Activated CD8-positive, alpha-beta T cell treated with anti-CD3 and anti-CD28 coated beads for 36 hours (primary cell): ENCODE measurements at regions not wholly inside any gene's neighbourhood (a gene's known extent, or its start where the extent isn't known, plus 50 kb on each side); places are given as distances from the start of the nearest gene placed in this dataset.

ENCODE experiments used
- ATAC-seq: fragments of 200-7000 bp; cut with Tn5 transposase; one replicate; pipeline ENCODE4 v1.10.0; 2021; ENCODE audit warnings: mild to moderate bottlenecking, moderate library complexity
- CTCF ChIA-PET: fragments of 350-600 bp; sonication (Branson Sonifier 250); formaldehyde crosslinking; loops from one replicate; lab custom pipeline; 2021; ENCODE audit warnings: antibody characterized with exemption; lab: Charles Lee
- POLR2A ChIA-PET: fragments of 350-600 bp; sonication (Branson Sonifier 250); formaldehyde crosslinking; loops from one replicate; lab custom pipeline; 2021; ENCODE audit warnings: antibody characterized with exemption; lab: Charles Lee
- DNase-seq: peaks from one replicate; pipeline ENCODE4 v3.0.0-alpha.2; 2020
- H3K27ac Mint-ChIP-seq: one replicate; pipeline ENCODE4 v1.8.0; 2021; ENCODE audit warnings: mild to moderate bottlenecking, mixed read lengths
- H3K27me3 Mint-ChIP-seq: one replicate; pipeline ENCODE4 v1.8.0; 2021; ENCODE audit warnings: mixed read lengths
- H3K36me3 Mint-ChIP-seq: one replicate; pipeline ENCODE4 v1.8.0; 2021; ENCODE audit warnings: low read depth, mixed read lengths
- H3K4me1 Mint-ChIP-seq: one replicate; pipeline ENCODE4 v1.8.0; 2021; ENCODE audit warnings: low read depth, mixed read lengths
- H3K4me3 Mint-ChIP-seq: one replicate; pipeline ENCODE4 v1.8.0; 2021; ENCODE audit warnings: mild to moderate bottlenecking, moderate library complexity, mixed read lengths
- H3K9me3 Mint-ChIP-seq: one replicate; pipeline ENCODE4 v1.8.0; 2021; ENCODE audit warnings: mixed read lengths
- CTCF ChIP-seq: fragments of 200-600 bp; IDR thresholded peaks from one replicate; pipeline ENCODE4 v1.8.0; 2022; ENCODE audit warnings: antibody characterized with exemption, mild to moderate bottlenecking
- intact Hi-C: fragments of 100-400 bp; cut with micrococcal nuclease; formaldehyde crosslinking; loops from one replicate; pipeline ENCODE4 v1.10.0; 2022

GRCh38 chr12:65647074-65647473 is 177.2 kb upstream of the HMGA2 start:
- CTCF ChIA-PET: no interaction called here
- intact Hi-C loops: no loop called here

GRCh38 chr12:65648461-65648860 is 175.8 kb upstream of the HMGA2 start:
- CTCF ChIA-PET: no interaction called here
- POLR2A ChIA-PET: no interaction called here
- Mint-ChIP-seq H3K27me3 (peaks cover 12% of the 10 kb centered on the region), H3K4me3 (no peak overlapping the region), H3K9me3 (peaks cover 2% of the 10 kb centered on the region), H3K4me1 (peaks cover 3% of the 10 kb centered on the region), H3K27ac (no peak overlapping the region), H3K36me3 (peaks cover 3% of the 10 kb centered on the region)
- TF ChIP-seq CTCF: no peak
- DNase-seq (no peak), ATAC-seq (no peak)
- intact Hi-C loops: no loop called here

More at GRCh38 chr12:65647074-65647473, 177.2 kb upstream of the HMGA2 start:
- DNase-seq (no peak), ATAC-seq (no peak)
- Mint-ChIP-seq H3K27ac (no peak overlapping the region), H3K36me3 (peaks cover 3% of the 10 kb centered on the region), H3K27me3 (peaks cover 7% of the 10 kb centered on the region), H3K9me3 (no peaks in the 10 kb centered on the region), H3K4me1 (peaks cover 3% of the 10 kb centered on the region), H3K4me3 (no peak overlapping the region)
- POLR2A ChIA-PET: interaction anchor here (0.6 to 1.0 kb wide), 2 partner anchors 42 to 970 kb away, joined by 3 read pairs; no protein-coding TSS in a partner anchor
- no peak for TF ChIP-seq CTCF

DNA sequence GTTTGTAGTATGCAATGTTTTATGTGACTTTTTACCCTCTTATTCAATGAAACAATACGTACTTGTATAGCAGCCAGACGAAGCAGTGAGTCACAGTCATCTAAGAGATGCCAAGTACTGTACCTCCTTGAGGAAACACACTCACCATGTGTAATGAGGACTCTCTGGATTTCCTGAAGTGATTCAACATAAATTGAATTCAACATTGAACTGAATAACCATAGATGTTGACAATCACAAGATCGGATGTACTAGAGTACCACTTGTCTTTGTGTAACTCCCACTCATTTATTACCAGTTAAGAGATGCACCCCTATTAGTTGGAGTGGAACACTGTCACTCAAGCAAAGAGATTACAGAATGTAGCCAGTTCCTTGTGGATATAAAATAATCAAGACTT is 175.2 kb upstream of the HMGA2 start:
- ChIA-PET POLR2A (no interaction called here), CTCF (no interaction called here)
- peaks cover 2% of the 10 kb centered on the region for H3K9me3 Mint-ChIP-seq
- intact Hi-C loops: no loop called here
- no peak for TF ChIP-seq CTCF
- H3K4me1 Mint-ChIP-seq: peaks cover 3% of the 10 kb centered on the region
- DNase-seq: no peak
- ATAC-seq: no peak
- H3K36me3 Mint-ChIP-seq: peaks cover 3% of the 10 kb centered on the region
- H3K27ac Mint-ChIP-seq: no peak overlapping the region
- H3K27me3 Mint-ChIP-seq: peaks cover 17% of the 10 kb centered on the region
- no peak overlapping the region for H3K4me3 Mint-ChIP-seq

DNA sequence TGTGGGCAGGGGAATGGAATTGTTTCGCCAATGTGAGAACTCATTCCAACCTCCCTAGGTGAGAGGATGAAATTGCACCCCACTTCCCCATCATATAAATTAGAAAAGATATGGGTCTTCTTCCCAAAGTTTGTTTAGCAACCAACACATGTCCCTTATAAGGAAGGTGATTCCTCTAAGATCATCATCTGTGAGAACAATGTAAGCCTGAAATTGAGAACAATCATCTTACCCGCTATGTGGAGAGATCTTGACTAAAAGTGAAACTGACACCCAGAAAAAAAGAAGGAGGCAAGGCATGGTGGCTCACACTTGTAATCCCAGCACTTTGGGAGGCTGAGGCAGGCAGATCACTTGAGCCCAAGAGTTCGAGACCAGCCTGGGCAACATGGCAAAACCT is 173.2 kb upstream of the HMGA2 start:
- ATAC-seq: no peak
- H3K4me3 Mint-ChIP-seq: no peak overlapping the region
- ChIA-PET CTCF (no interaction called here), POLR2A (interaction anchor here (0.6 kb wide), 1 partner anchor 247 kb away, joined by 3 read pairs; no protein-coding TSS in a partner anchor)
- DNase-seq: no peak
- H3K36me3 Mint-ChIP-seq: peaks cover 3% of the 10 kb centered on the region
- H3K4me1 Mint-ChIP-seq: peaks cover 8% of the 10 kb centered on the region
- H3K27ac Mint-ChIP-seq: no peak overlapping the region
- intact Hi-C loops: no loop called here
- peaks cover 24% of the 10 kb centered on the region for H3K27me3 Mint-ChIP-seq
- H3K9me3 Mint-ChIP-seq: peaks cover 2% of the 10 kb centered on the region
- TF ChIP-seq CTCF: no peak

- intact Hi-C loops: no loop called here
- peaks cover 3% of the 10 kb centered on the region for H3K36me3 Mint-ChIP-seq
- DNase-seq: no peak
These were observed 171.0 kb upstream of the HMGA2 start for GRCh38 chr12:65653321-65653720.

More at GRCh38 chr12:65653321-65653720, 171.0 kb upstream of the HMGA2 start:
- H3K27me3 Mint-ChIP-seq: peaks cover 24% of the 10 kb centered on the region
- no peak for ATAC-seq
- CTCF ChIA-PET: no interaction called here
- no peak overlapping the region for H3K27ac Mint-ChIP-seq
- TF ChIP-seq CTCF: no peak
- POLR2A ChIA-PET: no interaction called here
- H3K4me1 Mint-ChIP-seq: peaks cover 27% of the 10 kb centered on the region
- H3K4me3 Mint-ChIP-seq: no peak overlapping the region
- peaks cover 2% of the 10 kb centered on the region for H3K9me3 Mint-ChIP-seq
